ENCODE measurements at regions not wholly inside any gene's neighbourhood (a gene's known extent, or its start where the extent isn't known, plus 50 kb on each side); places are given as distances from the start of the nearest gene placed in this dataset.
"Not testable (repeated sequence)": the region's sequence is repeated elsewhere in the genome, so short reads cannot be mapped to it uniquely, and the experiment has no call there.

- no peak for DNase-seq (ENCODE audit: low spot score)
Measured at GRCh38 chr3:134106580-134106979, 76.9 kb upstream of the SLCO2A1 start.

- no peak for DNase-seq (ENCODE audit: low spot score)
Measured at GRCh38 chr3:134105876-134106556, 76.3 kb upstream of the SLCO2A1 start.

- no peak for DNase-seq (ENCODE audit: low spot score)
Measured at GRCh38 chr3:134104031-134104430, 74.3 kb upstream of the SLCO2A1 start.

GRCh38 chr3:134103470-134103869 lies 73.7 kb upstream of the SLCO2A1 start:
- DNase-seq (ENCODE audit: low spot score): no peak

- DNase-seq (ENCODE audit: low spot score): no peak
Measured at GRCh38 chr3:134102976-134103375, 73.3 kb upstream of the SLCO2A1 start.

GRCh38 chr3:134096214-134096613 lies 66.5 kb upstream of the SLCO2A1 start:
- not testable (repeated sequence) for DNase-seq (ENCODE audit: low spot score)

GRCh38 chr3:134095005-134095404 lies 65.3 kb upstream of the SLCO2A1 start:
- DNase-seq (ENCODE audit: low spot score): no peak

GRCh38 chr3:134094491-134094890 lies 64.8 kb upstream of the SLCO2A1 start:
- no peak for DNase-seq (ENCODE audit: low spot score)

- peak; percentile 48 for DNase-seq (ENCODE audit: low spot score)
Measured at GRCh38 chr3:134093956-134094355, 64.2 kb upstream of the SLCO2A1 start.

- no peak for DNase-seq (ENCODE audit: low spot score)
Measured at GRCh38 chr3:134092208-134092701, 62.5 kb upstream of the SLCO2A1 start.

GRCh38 chr3:134090031-134090430 lies 60.3 kb upstream of the SLCO2A1 start:
- DNase-seq (ENCODE audit: low spot score): no peak

GRCh38 chr3:134087060-134087974 lies 57.6 kb upstream of the SLCO2A1 start:
- peak; percentile 46 for DNase-seq (ENCODE audit: low spot score)

- no peak for DNase-seq (ENCODE audit: low spot score)
Measured at GRCh38 chr3:134086616-134087015, 56.9 kb upstream of the SLCO2A1 start.

GRCh38 chr3:134085034-134085775 lies 55.5 kb upstream of the SLCO2A1 start:
- no peak for DNase-seq (ENCODE audit: low spot score)

GRCh38 chr3:134084242-134084950 lies 54.7 kb upstream of the SLCO2A1 start:
- no peak for DNase-seq (ENCODE audit: low spot score)

GRCh38 chr3:134083626-134084241 lies 54.0 kb upstream of the SLCO2A1 start:
- no peak for DNase-seq (ENCODE audit: low spot score)

- no peak for DNase-seq (ENCODE audit: low spot score)
Measured at GRCh38 chr3:134083008-134083407, 53.3 kb upstream of the SLCO2A1 start.

- no peak for DNase-seq (ENCODE audit: low spot score)
Measured at GRCh38 chr3:134082582-134082981, 52.9 kb upstream of the SLCO2A1 start.

GRCh38 chr3:134081211-134081610 lies 51.5 kb upstream of the SLCO2A1 start:
- no peak for DNase-seq (ENCODE audit: low spot score)

- DNase-seq (ENCODE audit: low spot score): no peak
Measured at GRCh38 chr3:134080761-134081160, 51.0 kb upstream of the SLCO2A1 start.

- DNase-seq (ENCODE audit: low spot score): peak; percentile 37
Measured at GRCh38 chr3:134079761-134080160, 50.0 kb upstream of the SLCO2A1 start.

Measured in kidney tubule cell (primary cell).